ENCODE measurements at regions not wholly inside any gene's neighbourhood (a gene's known extent, or its start where the extent isn't known, plus 50 kb on each side); places are given as distances from the start of the nearest gene placed in this dataset.

GRCh38 chr18:27599202-27599829 is 414.2 kb upstream of the CHST9 start:
- peak; percentile 71 for DNase-seq
- peak; percentile 84 for TF ChIP-seq CTCF (IDR thresholded peaks at IDR 0.05; ENCODE audit: partially characterized antibody, unreplicated experiment)
- no peaks in the 10 kb centered on the region for H3K36me3 Mint-ChIP-seq (ENCODE audit: unreplicated experiment)
- peaks cover 13% of the 10 kb centered on the region for H3K4me1 Mint-ChIP-seq (ENCODE audit: low read depth, unreplicated experiment)
- H3K27ac Mint-ChIP-seq (ENCODE audit: unreplicated experiment): peak overlapping the region; percentile 76
- H3K27me3 Mint-ChIP-seq (ENCODE audit: unreplicated experiment): no peaks in the 10 kb centered on the region
- no peaks in the 10 kb centered on the region for H3K9me3 Mint-ChIP-seq (ENCODE audit: unreplicated experiment)
- no peak overlapping the region for H3K4me3 Mint-ChIP-seq (ENCODE audit: unreplicated experiment)

- Mint-ChIP-seq H3K36me3 (ENCODE audit: unreplicated experiment) (no peaks in the 10 kb centered on the region), H3K4me3 (ENCODE audit: unreplicated experiment) (no peak overlapping the region), H3K9me3 (ENCODE audit: unreplicated experiment) (no peaks in the 10 kb centered on the region), H3K27ac (ENCODE audit: unreplicated experiment) (no peak overlapping the region), H3K4me1 (ENCODE audit: low read depth, unreplicated experiment) (peaks cover 5% of the 10 kb centered on the region), H3K27me3 (ENCODE audit: unreplicated experiment) (peaks cover 2% of the 10 kb centered on the region)
- DNase-seq: no peak
- TF ChIP-seq CTCF (IDR thresholded peaks at IDR 0.05; ENCODE audit: partially characterized antibody, unreplicated experiment): no peak
These were observed 410.2 kb upstream of the CHST9 start for GRCh38 chr18:27595113-27595838.

GRCh38 chr18:27585602-27586173 is 400.6 kb upstream of the CHST9 start:
- no peak for DNase-seq
- H3K27ac Mint-ChIP-seq (ENCODE audit: unreplicated experiment): no peak overlapping the region
- TF ChIP-seq CTCF (IDR thresholded peaks at IDR 0.05; ENCODE audit: partially characterized antibody, unreplicated experiment): no peak
- no peak overlapping the region for H3K4me3 Mint-ChIP-seq (ENCODE audit: unreplicated experiment)
- no peaks in the 10 kb centered on the region for H3K9me3 Mint-ChIP-seq (ENCODE audit: unreplicated experiment)
- H3K4me1 Mint-ChIP-seq (ENCODE audit: low read depth, unreplicated experiment): no peaks in the 10 kb centered on the region
- H3K27me3 Mint-ChIP-seq (ENCODE audit: unreplicated experiment): no peaks in the 10 kb centered on the region
- peaks cover 6% of the 10 kb centered on the region for H3K36me3 Mint-ChIP-seq (ENCODE audit: unreplicated experiment)

DNA sequence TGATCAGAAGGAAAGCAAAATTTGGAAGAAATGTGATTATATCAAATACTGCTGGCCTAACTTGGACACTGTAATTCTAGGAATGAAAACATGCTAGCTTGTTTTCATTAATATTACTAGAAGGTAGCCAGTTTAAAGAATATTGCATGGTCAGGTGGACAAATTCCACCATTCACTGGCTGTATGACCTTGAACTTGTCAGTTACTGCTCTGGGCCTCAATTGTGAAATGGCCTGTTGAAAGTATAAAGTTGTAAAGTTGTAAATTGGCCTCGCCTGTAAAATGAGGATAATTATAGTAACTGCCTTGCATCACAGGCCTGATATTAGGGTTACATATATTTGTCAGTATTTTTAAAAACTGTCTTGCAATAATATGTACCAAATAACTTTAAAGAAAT is 398.4 kb upstream of the CHST9 start:
- Mint-ChIP-seq H3K27me3 (ENCODE audit: unreplicated experiment) (no peaks in the 10 kb centered on the region), H3K9me3 (ENCODE audit: unreplicated experiment) (no peaks in the 10 kb centered on the region), H3K36me3 (ENCODE audit: unreplicated experiment) (peaks cover 6% of the 10 kb centered on the region), H3K4me1 (ENCODE audit: low read depth, unreplicated experiment) (no peaks in the 10 kb centered on the region), H3K27ac (ENCODE audit: unreplicated experiment) (no peak overlapping the region), H3K4me3 (ENCODE audit: unreplicated experiment) (no peak overlapping the region)
- no peak for TF ChIP-seq CTCF (IDR thresholded peaks at IDR 0.05; ENCODE audit: partially characterized antibody, unreplicated experiment)
- DNase-seq: no peak

Measured in glutamatergic neuron (in vitro differentiated cells).